Spleen (tissue), 11 donors: ENCODE measurements at regions not wholly inside any gene's neighbourhood (a gene's known extent, or its start where the extent isn't known, plus 50 kb on each side); places are given as distances from the start of the nearest gene placed in this dataset.
"Not testable (repeated sequence)": the region's sequence is repeated elsewhere in the genome, so short reads cannot be mapped to it uniquely, and the experiment has no call there.

Experiments
- DNase-seq: peaks from one replicate; pipeline ENCODE4 v3.0.0-alpha.2; 2020
- H3K27ac ChIP-seq, 8 donors: fragments of 200-600 bp; sonication (generic) in 7 of 8; 1 replicate in 4 of 8; 2 replicates in 4 of 8; pipeline versions ENCODE4 v1.5.0 to v1.8.0; 2016 to 2021; ENCODE audit warnings: inconsistent platforms in 4 of 8, mild to moderate bottlenecking in 4 of 8, moderate library complexity in 1 of 8
- H3K27me3 ChIP-seq, 7 donors: fragments of 200-600 bp; sonication (generic) in 6 of 7; replicated peaks in 1 of 7; 1 replicate in 4 of 7; 2 replicates in 3 of 7; pipeline versions ENCODE4 v1.5.0 to v1.8.0; 2016 to 2021; ENCODE audit warnings: inconsistent platforms in 3 of 7, mild to moderate bottlenecking in 1 of 7
- H3K36me3 ChIP-seq, 6 donors: fragments of 200-600 bp; sonication (generic) in 5 of 6; 1 replicate in 4 of 6; 2 replicates in 2 of 6; pipeline versions ENCODE4 v1.5.0 to v1.8.0; 2016 to 2021; ENCODE audit warnings: inconsistent platforms in 2 of 6
- H3K4me1 ChIP-seq, 6 donors: fragments of 200-600 bp; sonication (generic) in 5 of 6; 1 replicate in 3 of 6; 2 replicates in 3 of 6; pipeline versions ENCODE4 v1.5.0 to v1.8.0; 2016 to 2021; ENCODE audit warnings: inconsistent platforms in 3 of 6
- H3K4me3 ChIP-seq, 8 donors: fragments of 200-600 bp; sonication (generic) in 7 of 8; 1 replicate in 4 of 8; 2 replicates in 4 of 8; pipeline versions ENCODE4 v1.5.0 to v1.8.0; 2016 to 2021; ENCODE audit warnings: inconsistent platforms in 4 of 8, mild to moderate bottlenecking in 4 of 8, moderate library complexity in 2 of 8
- H3K9me3 ChIP-seq, 8 donors: fragments of 200-600 bp; sonication (generic) in 7 of 8; 1 replicate in 4 of 8; 2 replicates in 4 of 8; pipeline versions ENCODE4 v1.5.0 to v1.8.0; 2016 to 2021; ENCODE audit warnings: inconsistent platforms in 4 of 8
- CTCF ChIP-seq, 11 experiments: fragments of 200-600 bp in 7 of 11; fragments of 450-650 bp in 4 of 11; sonication (generic) in 4 of 11; IDR thresholded peaks in 8 of 11; conservative IDR thresholded peaks in 3 of 11; 1 replicate in 7 of 11; 2 replicates in 4 of 11; pipeline versions ENCODE4 v1.4.0 to v1.8.0; 2016 to 2021; ENCODE audit warnings: antibody characterized with exemption in 11 of 11, inconsistent platforms in 4 of 11, mild to moderate bottlenecking in 1 of 11
- POLR2A ChIP-seq, 3 donors: fragments of 450-650 bp; IDR thresholded peaks; one replicate each; pipeline ENCODE4 v1.5.1; 2017; ENCODE audit warnings: antibody characterized with exemption in 3 of 3, mild to moderate bottlenecking in 1 of 3
- POLR2AphosphoS5 ChIP-seq, 3 donors: sonication (generic); formaldehyde crosslinking; IDR thresholded peaks; one replicate each; pipeline ENCODE4 v1.5.1; 2017; ENCODE audit warnings: antibody characterized with exemption in 3 of 3
- WGBS, 5 donors: extraction: QIAGEN DNeasy Blood & Tissue Kit in 3 of 5; methylation state at CpG; one replicate each; pipeline versions ENCODE4 v1.1.5 to v1.1.7; 2013 to 2018; 5-methylcytosine and 5-hydroxymethylcytosine counted together
- intact Hi-C: fragments of 100-400 bp; cut with DNase I; formaldehyde crosslinking; loops from one replicate; pipeline ENCODE4 v1.15.0; 2023; ENCODE audit warnings: low total_unique reads
- donor health status: healthy with polysubstance abuse.
- donor health status: DM: no; HTN: no; CAD: no; lungs with moderate emphysema.
- donor health status: DM: no; HTN: no; CAD: no.
- donor health status: Bipolar disorder and iron deficiency.
- donor health status: healthy.
- donor health status: DM: no; HTN: no; CAD: no.
- donor health status: DM: yes; HTN: yes; CAD: no.

GRCh38 chr14:55855751-55856150, 262.5 kb upstream of the PELI2 start:
- no peak for DNase-seq
- no peaks in the 10 kb centered on the region for H3K27me3 ChIP-seq
- peaks cover 0 to 35% (median 20%) of the 10 kb centered on the region in 8 donors for H3K9me3 ChIP-seq
- no peak overlapping the region for H3K4me3 ChIP-seq
- H3K36me3 ChIP-seq = no peaks in the 10 kb centered on the region
- intact Hi-C loops = no loop called here
- 75 to 89% (median 80%) methylated on average over 2 of the region's 2 CpGs for WGBS, 5 donors
- H3K4me1 ChIP-seq = peaks cover 0 to 6% (median under 1%) of the 10 kb centered on the region in 6 donors
- TF ChIP-seq POLR2A (IDR thresholded peaks at IDR 0.05) (no peak), POLR2AphosphoS5 (IDR thresholded peaks at IDR 0.05) (no peak), CTCF (IDR thresholded peaks at IDR 0.05 in 8 of 11, conservative IDR thresholded peaks at IDR 0.05 in 3 of 11) (no peak)
- H3K27ac ChIP-seq = no peak overlapping the region

- no peaks in the 10 kb centered on the region for H3K36me3 ChIP-seq
- H3K4me1 ChIP-seq = no peaks in the 10 kb centered on the region
- H3K9me3 ChIP-seq = peaks cover 0 to 42% (median 23%) of the 10 kb centered on the region in 8 donors
- no peak overlapping the region for H3K27ac ChIP-seq
- H3K4me3 ChIP-seq = no peak overlapping the region
- TF ChIP-seq POLR2AphosphoS5 (IDR thresholded peaks at IDR 0.05) (no peak), POLR2A (IDR thresholded peaks at IDR 0.05) (no peak), CTCF (IDR thresholded peaks at IDR 0.05 in 8 of 11, conservative IDR thresholded peaks at IDR 0.05 in 3 of 11) (no peak)
- 92 to 96% (median 93%) methylated on average over 2 of the region's 2 CpGs for WGBS, 5 donors
- DNase-seq = no peak
- no peaks in the 10 kb centered on the region for H3K27me3 ChIP-seq
- intact Hi-C loops = no loop called here
These were observed 259.6 kb upstream of the PELI2 start for GRCh38 chr14:55858604-55859003.

- H3K27ac ChIP-seq, H3K27me3 ChIP-seq, DNase-seq, H3K4me1 ChIP-seq, intact Hi-C loops, H3K4me3 ChIP-seq, H3K36me3 ChIP-seq: not testable (repeated sequence)
- H3K9me3 ChIP-seq = peaks cover 0 to 59% (median 34%) of the 10 kb centered on the region in 8 donors
- WGBS, 5 donors = 95 to 98% (median 95%) methylated on average over 17 of the region's 17 CpGs
These were observed 256.6 kb upstream of the PELI2 start for GRCh38 chr14:55861561-55861960.

GRCh38 chr14:55864890-55865655, 253.1 kb upstream of the PELI2 start:
- intact Hi-C loops = no loop called here
- Histone ChIP-seq H3K4me3 (no peak overlapping the region), H3K27ac (no peak overlapping the region), H3K9me3 (peaks cover 0 to 37% (median 23%) of the 10 kb centered on the region in 8 donors), H3K4me1 (peaks cover 0 to 25% (median 9%) of the 10 kb centered on the region in 6 donors), H3K36me3 (no peaks in the 10 kb centered on the region), H3K27me3 (no peaks in the 10 kb centered on the region)
- TF ChIP-seq POLR2AphosphoS5 (IDR thresholded peaks at IDR 0.05) = no peak
- TF ChIP-seq CTCF (IDR thresholded peaks at IDR 0.05 in 8 of 11, conservative IDR thresholded peaks at IDR 0.05 in 3 of 11) = peak in 2 of 11 experiments; percentile 18 to 28
- no peak for TF ChIP-seq POLR2A (IDR thresholded peaks at IDR 0.05)
- DNase-seq = no peak
- WGBS, 5 donors = 80 to 94% (median 93%) methylated on average over 13 to 22 of the region's 22 CpGs
